ENCODE measurements at regions not wholly inside any gene's neighbourhood (a gene's known extent, or its start where the extent isn't known, plus 50 kb on each side); places are given as distances from the start of the nearest gene placed in this dataset.

DNA sequence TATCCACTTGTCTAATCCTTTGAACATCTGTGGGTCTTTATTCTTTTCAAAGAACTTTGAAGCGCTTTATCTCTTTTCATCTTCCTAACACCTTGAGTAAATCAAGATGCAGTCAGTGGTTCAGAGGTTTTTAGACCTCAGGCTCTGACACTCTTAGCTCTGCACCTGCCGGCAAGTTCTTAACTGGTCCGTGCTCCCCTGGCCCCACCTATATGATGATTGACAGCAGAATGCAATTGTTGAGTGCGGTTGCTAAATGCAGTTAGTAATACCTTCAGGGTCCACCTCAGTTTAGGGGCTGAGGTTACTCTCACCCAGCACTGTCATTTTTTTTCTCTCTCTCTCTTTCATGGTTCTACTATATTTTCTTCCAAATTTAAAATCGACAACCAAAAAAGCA, 854.2 kb upstream of the AUTS2 start:
- TF ChIP-seq, protein P1, sequence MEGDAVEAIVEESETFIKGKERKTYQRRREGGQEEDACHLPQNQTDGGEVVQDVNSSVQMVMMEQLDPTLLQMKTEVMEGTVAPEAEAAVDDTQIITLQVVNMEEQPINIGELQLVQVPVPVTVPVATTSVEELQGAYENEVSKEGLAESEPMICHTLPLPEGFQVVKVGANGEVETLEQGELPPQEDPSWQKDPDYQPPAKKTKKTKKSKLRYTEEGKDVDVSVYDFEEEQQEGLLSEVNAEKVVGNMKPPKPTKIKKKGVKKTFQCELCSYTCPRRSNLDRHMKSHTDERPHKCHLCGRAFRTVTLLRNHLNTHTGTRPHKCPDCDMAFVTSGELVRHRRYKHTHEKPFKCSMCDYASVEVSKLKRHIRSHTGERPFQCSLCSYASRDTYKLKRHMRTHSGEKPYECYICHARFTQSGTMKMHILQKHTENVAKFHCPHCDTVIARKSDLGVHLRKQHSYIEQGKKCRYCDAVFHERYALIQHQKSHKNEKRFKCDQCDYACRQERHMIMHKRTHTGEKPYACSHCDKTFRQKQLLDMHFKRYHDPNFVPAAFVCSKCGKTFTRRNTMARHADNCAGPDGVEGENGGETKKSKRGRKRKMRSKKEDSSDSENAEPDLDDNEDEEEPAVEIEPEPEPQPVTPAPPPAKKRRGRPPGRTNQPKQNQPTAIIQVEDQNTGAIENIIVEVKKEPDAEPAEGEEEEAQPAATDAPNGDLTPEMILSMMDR (conservative IDR thresholded peaks at IDR 0.05; ENCODE audit: low read depth, low read length) = no peak
- H3K27ac ChIP-seq = no peak overlapping the region
- H3K27me3 ChIP-seq (ENCODE audit: insufficient read depth, low read depth) = no peaks in the 10 kb centered on the region
- no peaks in the 10 kb centered on the region for H3K79me2 ChIP-seq (ENCODE audit: insufficient read depth, low read depth)
- H3K4me1 ChIP-seq (ENCODE audit: low read depth, poor library complexity, severe bottlenecking) = no peaks in the 10 kb centered on the region
- H3K4me2 ChIP-seq = no peak overlapping the region
- no peaks in the 10 kb centered on the region for H4K20me1 ChIP-seq (ENCODE audit: insufficient read depth)
- H2AFZ ChIP-seq (ENCODE audit: low read depth) = no peak overlapping the region
- no peaks in the 10 kb centered on the region for H3K36me3 ChIP-seq (ENCODE audit: insufficient read depth)
- no peak overlapping the region for H3K9ac ChIP-seq
- H3K4me3 ChIP-seq (IDR thresholded peaks at IDR 0.05; ENCODE audit: insufficient read depth, low read depth, low read length) = no peak overlapping the region

DNA sequence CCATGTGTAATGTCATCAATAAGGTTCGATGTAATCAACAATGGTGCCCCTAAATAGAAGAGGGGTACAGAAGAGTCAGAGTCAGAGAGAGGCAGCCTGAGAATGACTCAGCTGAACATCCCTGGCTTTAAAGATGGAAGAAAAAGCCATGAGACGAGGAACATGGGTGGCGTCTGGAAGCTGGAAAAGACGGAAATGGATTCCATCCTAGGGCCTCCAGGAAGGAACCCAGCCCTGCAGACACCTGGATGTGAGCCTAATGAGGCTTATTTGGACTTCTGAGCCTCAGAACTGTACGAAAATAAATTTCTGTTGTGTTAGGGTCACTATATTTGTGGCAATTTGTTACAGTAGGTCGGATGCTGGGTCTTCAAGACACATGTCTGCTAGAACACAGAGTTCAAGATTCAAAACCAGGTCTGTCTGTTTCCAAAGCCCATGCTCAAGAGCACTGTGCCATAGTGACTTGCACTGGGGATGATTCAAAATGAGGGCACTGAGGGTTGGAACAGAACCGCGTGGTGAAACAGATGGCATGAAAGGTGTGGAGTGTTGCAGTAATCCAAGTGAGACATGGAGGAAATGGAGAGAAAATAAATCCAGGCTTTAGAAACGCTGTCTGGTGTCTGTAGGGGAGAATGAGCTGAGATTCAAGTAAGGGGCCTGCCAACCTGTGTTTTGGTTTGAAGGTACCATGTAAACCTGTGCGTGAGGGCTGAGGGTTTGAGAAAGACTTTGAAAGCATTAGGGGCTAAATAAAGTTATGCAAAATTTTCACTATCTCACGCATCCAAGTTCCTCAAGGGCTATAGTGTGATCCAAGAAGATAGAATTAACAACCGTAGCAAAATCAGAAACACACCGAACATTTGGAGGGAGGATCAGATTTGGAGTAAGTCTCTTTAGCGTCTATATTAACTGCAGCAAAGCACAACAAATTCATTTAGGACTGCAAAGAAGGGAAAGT, 849.1 kb upstream of the AUTS2 start:
- Histone ChIP-seq H3K4me3 (IDR thresholded peaks at IDR 0.05; ENCODE audit: insufficient read depth, low read depth, low read length) (no peak overlapping the region), H3K27me3 (ENCODE audit: insufficient read depth, low read depth) (no peaks in the 10 kb centered on the region), H3K36me3 (ENCODE audit: insufficient read depth) (no peaks in the 10 kb centered on the region), H3K9ac (no peak overlapping the region), H3K79me2 (ENCODE audit: insufficient read depth, low read depth) (no peaks in the 10 kb centered on the region), H2AFZ (ENCODE audit: low read depth) (no peak overlapping the region), H3K4me1 (ENCODE audit: low read depth, poor library complexity, severe bottlenecking) (no peaks in the 10 kb centered on the region), H4K20me1 (ENCODE audit: insufficient read depth) (no peaks in the 10 kb centered on the region), H3K4me2 (no peak overlapping the region), H3K27ac (no peak overlapping the region)
- TF ChIP-seq, protein P1 (conservative IDR thresholded peaks at IDR 0.05; ENCODE audit: low read depth, low read length) = no peak

DNA sequence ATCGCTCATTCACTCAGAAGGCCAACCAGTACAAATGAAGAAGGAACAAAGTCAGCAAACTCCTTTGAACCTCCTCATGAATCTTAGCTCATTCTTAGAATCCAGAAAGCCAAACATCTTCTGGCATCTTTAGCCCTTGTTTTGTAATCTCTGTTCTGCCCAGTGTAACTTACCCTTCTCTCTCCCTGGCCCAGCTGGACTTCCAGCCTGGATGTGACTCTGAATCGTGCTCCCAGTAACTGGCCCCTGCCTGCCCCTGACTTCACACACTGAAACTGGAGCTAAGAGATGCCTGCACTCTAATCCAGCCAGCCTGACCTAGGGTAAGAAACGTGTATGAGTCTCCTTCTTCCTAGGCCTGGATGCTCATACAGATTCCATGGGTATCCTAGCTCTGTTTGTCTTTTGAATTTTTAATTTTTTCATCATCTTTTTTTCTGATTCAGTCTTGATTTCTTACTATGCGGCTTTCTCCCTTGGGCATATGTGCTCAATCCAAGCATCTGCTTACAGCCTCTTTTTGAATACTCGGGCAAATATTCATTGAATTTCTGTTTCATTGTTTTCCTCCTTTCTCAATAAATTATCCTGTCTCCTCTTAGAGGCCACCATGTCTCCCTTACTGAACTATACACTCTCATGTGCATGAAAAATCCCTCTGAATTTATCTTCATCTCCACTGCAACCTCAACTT, 845.6 kb upstream of the AUTS2 start:
- Histone ChIP-seq H3K4me2 (no peak overlapping the region), H3K79me2 (ENCODE audit: insufficient read depth, low read depth) (no peaks in the 10 kb centered on the region), H3K4me1 (ENCODE audit: low read depth, poor library complexity, severe bottlenecking) (no peaks in the 10 kb centered on the region), H3K27me3 (ENCODE audit: insufficient read depth, low read depth) (no peaks in the 10 kb centered on the region), H3K27ac (no peak overlapping the region), H3K9ac (no peak overlapping the region), H3K4me3 (IDR thresholded peaks at IDR 0.05; ENCODE audit: insufficient read depth, low read depth, low read length) (no peak overlapping the region), H3K36me3 (ENCODE audit: insufficient read depth) (no peaks in the 10 kb centered on the region), H2AFZ (ENCODE audit: low read depth) (no peak overlapping the region), H4K20me1 (ENCODE audit: insufficient read depth) (no peaks in the 10 kb centered on the region)
- TF ChIP-seq, protein P1 (conservative IDR thresholded peaks at IDR 0.05; ENCODE audit: low read depth, low read length) = no peak

DNA sequence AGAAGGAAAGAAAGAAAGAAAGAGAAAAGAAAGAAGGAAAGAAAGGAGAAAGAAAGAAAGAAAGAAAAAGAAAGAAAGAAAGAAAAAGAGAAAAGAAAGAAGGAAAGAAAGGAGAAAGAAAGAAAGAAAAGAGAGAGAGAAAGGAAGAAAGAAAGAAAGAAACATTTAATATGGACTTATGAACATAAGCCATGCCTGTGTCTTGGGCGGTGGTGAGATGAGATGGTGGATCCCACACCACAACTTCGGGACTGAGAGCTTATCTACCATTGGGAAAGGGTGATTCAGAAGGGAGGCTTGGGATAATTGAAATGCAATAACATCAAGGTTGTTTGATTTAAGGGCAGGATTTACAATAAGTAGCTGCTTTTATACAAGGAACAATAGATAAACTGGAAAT, 843.9 kb upstream of the AUTS2 start:
- H3K36me3 ChIP-seq (ENCODE audit: insufficient read depth) = no peaks in the 10 kb centered on the region
- H3K79me2 ChIP-seq (ENCODE audit: insufficient read depth, low read depth) = no peaks in the 10 kb centered on the region
- no peak overlapping the region for H2AFZ ChIP-seq (ENCODE audit: low read depth)
- H3K9ac ChIP-seq = no peak overlapping the region
- H3K4me1 ChIP-seq (ENCODE audit: low read depth, poor library complexity, severe bottlenecking) = no peaks in the 10 kb centered on the region
- TF ChIP-seq, protein P1 (conservative IDR thresholded peaks at IDR 0.05; ENCODE audit: low read depth, low read length) = no peak
- H4K20me1 ChIP-seq (ENCODE audit: insufficient read depth) = no peaks in the 10 kb centered on the region
- no peaks in the 10 kb centered on the region for H3K27me3 ChIP-seq (ENCODE audit: insufficient read depth, low read depth)
- H3K4me2 ChIP-seq = no peak overlapping the region
- no peak overlapping the region for H3K27ac ChIP-seq
- no peak overlapping the region for H3K4me3 ChIP-seq (IDR thresholded peaks at IDR 0.05; ENCODE audit: insufficient read depth, low read depth, low read length)
